ENCODE measurements at regions not wholly inside any gene's neighbourhood (a gene's known extent, or its start where the extent isn't known, plus 50 kb on each side); places are given as distances from the start of the nearest gene placed in this dataset.

DNA sequence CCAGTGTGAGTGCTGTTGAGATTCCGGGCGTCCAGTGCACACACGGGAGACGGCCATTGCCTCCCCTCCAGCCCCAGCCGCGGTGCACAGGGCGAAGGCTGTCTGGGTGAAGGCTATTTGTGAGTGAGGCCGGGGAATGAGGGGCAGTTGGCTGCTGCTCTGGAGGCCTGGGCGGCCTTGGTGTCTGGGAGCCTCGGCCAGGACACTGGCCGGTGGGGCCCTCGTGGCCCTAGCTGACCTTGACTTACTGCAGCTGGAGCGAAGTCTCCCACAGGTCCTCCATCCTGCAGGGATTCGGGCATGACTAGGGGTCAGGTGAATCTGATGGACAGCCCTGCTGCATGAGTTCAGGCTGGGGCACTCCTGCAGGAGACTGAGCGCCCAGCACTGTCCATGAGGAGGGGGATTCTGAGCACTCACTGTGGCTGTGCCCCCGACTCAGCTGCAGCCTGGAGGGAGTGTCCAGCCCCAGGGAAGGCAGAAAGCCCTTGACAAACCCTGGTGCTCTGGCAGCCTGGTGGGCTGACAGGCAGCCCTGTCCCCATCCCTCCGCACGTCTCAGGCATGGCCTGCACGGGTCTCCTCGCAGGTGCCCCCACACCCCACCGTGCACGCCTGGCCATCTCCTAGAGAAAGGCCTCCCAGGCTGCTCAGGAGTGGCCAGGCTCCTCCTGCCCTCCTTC is 52.7 kb upstream of the FAM20C start:
- no peak for DNase-seq

GRCh38 chr7:140996-141395 is 51.4 kb upstream of the FAM20C start:
- no peak for DNase-seq

DNA sequence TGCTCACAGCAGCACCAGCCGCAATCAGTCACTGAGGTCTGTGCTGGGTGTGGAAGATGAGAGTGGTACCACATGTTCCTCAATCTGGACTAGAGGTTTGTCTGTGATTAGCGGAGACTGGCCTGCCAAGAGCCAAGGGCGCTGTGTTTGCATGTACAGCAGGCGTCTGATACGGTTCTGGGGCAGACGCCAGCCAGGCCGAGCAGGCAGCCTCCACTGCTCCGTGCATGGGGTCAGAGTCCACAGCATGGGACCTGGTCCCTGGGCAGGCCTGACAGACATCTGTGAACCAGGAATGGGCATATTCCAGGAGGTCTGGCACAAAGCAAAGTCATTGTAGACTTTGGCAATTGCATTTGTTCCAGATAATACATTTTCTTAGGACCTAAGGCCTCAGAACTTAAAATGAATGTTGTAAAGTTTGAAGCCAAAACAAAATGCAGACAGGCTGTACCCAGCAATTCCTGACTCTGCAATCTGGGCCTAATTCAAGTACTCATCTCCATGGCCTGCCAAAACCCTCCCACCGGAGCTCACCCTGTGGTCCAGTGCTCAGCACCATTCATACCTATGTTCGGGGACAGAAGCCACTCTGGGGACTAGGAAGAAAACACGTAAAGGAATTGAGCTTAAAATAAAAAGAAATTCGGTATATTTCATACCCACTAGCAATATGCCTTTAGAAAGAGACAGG is 50.0 kb upstream of the FAM20C start:
- no peak for DNase-seq
